HepG2 (cell line): ENCODE measurements at regions not wholly inside any gene's neighbourhood (a gene's known extent, or its start where the extent isn't known, plus 50 kb on each side); places are given as distances from the start of the nearest gene placed in this dataset.

Experiments used
- ATAC-seq: fragments of 200-7000 bp; cut with Tn5 transposase; 3 replicates; pipeline ENCODE4 v1.9.1; 2020; ENCODE audit warnings: mild to moderate bottlenecking, moderate library complexity
- BruUV-seq: library from RNA; stranded (reverse); fragments of 400-500 nt; replicated peaks from 2 replicates; lab custom pipeline; 2021; lab: Mats Ljungman, UMichigan
- CTCF ChIA-PET: fragments of 300-600 bp; formaldehyde crosslinking; extraction: SDS; loops from one replicate; lab custom pipeline; 2021; ENCODE audit warnings: low total read pairs, inconsistent platforms, low intra/inter-chr PET ratio; lab: Yijun Ruan, JAX
- POLR2A ChIA-PET: fragments of 350-600 bp; sonication (Branson Sonifier 250); formaldehyde crosslinking; loops from one replicate; lab custom pipeline; 2020; ENCODE audit warnings: antibody characterized with exemption, inconsistent platforms; lab: Yijun Ruan, JAX
- DNase-seq: peaks from one replicate; pipeline ENCODE4 v3.0.0-alpha.2; 2015; ENCODE audit warnings: low spot score
- FAIRE-seq: peaks from 3 replicates; lab custom pipeline; 2011; peaks lifted over from hg19 to GRCh38; lab: Jason Lieb, UNC
- H2AFZ ChIP-seq: one replicate; pipeline ENCODE4 v1.6.1; 2011; ENCODE audit warnings: low read length, inconsistent platforms
- H3K27ac ChIP-seq: fragments of 300-600 bp; 3 replicates; pipeline ENCODE4 v1.8.0; 2011; ENCODE audit warnings: mixed run types, mild to moderate bottlenecking, mixed read lengths, low read length, inconsistent platforms; ENCODE audit not compliant: insufficient read depth; ENCODE audit errors: extremely low read length
- H3K27me3 ChIP-seq, 2 experiments: fragments of 200-600 bp in 1 of 2; 2 replicates in 1 of 2; 3 replicates in 1 of 2; pipeline versions ENCODE4 v1.6.0 to v1.8.0; 2011; ENCODE audit warnings: low read length in 2 of 2, mild to moderate bottlenecking in 2 of 2, moderate library complexity in 2 of 2, inconsistent platforms in 1 of 2; ENCODE audit not compliant: insufficient read depth in 2 of 2, control insufficient read depth in 1 of 2
- H3K36me3 ChIP-seq, 2 experiments: fragments of 200-600 bp in 1 of 2; replicated peaks in 1 of 2; 2 replicates in 1 of 2; 3 replicates in 1 of 2; pipeline versions ENCODE4 v1.5.1 to v1.8.0; 2011; ENCODE audit warnings: low read length in 2 of 2, inconsistent platforms in 1 of 2; ENCODE audit not compliant: insufficient read depth in 2 of 2, control insufficient read depth in 1 of 2
- H3K4me1 ChIP-seq: 2 replicates; pipeline ENCODE4 v1.5.1; 2012; ENCODE audit warnings: low read length, inconsistent platforms; ENCODE audit not compliant: insufficient read depth
- H3K4me2 ChIP-seq: 2 replicates; pipeline ENCODE4 v1.6.0; 2011; ENCODE audit warnings: low read depth, low read length, inconsistent platforms
- H3K4me3 ChIP-seq, 3 experiments: fragments of 200-600 bp in 1 of 3; sonication (generic), shearing (Covaris generic) in 1 of 3; replicated peaks in 1 of 3; 2 replicates each; pipeline ENCODE4 v1.5.1; 2011 to 2016; ENCODE audit warnings: low read length in 3 of 3, inconsistent platforms in 2 of 3, low read depth in 2 of 3, mild to moderate bottlenecking in 2 of 3, control low read depth in 1 of 3, mixed read lengths in 1 of 3; ENCODE audit not compliant: insufficient read depth in 1 of 3
- H3K79me2 ChIP-seq: one replicate; pipeline ENCODE4 v1.6.1; 2011; ENCODE audit warnings: low read length, inconsistent platforms; ENCODE audit not compliant: insufficient read depth
- H3K9ac ChIP-seq: 2 replicates; pipeline ENCODE4 v1.6.0; 2011; ENCODE audit warnings: mild to moderate bottlenecking, low read depth, low read length, inconsistent platforms; ENCODE audit not compliant: insufficient read depth
- H3K9me3 ChIP-seq: 2 replicates; pipeline ENCODE4 v1.5.1; 2012; ENCODE audit warnings: mild to moderate bottlenecking, low read length
- H4K20me1 ChIP-seq: 2 replicates; pipeline ENCODE4 v1.6.0; 2011; ENCODE audit warnings: inconsistent platforms, mild to moderate bottlenecking, low read length, moderate library complexity; ENCODE audit not compliant: insufficient read depth
- E2F2 ChIP-seq: sonication (generic); formaldehyde crosslinking; IDR thresholded peaks from 2 replicates; pipeline ENCODE4 v1.4.0; 2020; ENCODE audit warnings: missing genetic modification reagents, borderline replicate concordance
- HHEX ChIP-seq: IDR thresholded peaks from 2 replicates; pipeline ENCODE4 v1.6.1; 2016; ENCODE audit warnings: control low read depth
- HOXA5 ChIP-seq: sonication (generic); formaldehyde crosslinking; IDR thresholded peaks from 2 replicates; pipeline ENCODE4 v1.4.0; 2020; ENCODE audit warnings: missing genetic modification reagents
- NR2C2 ChIP-seq: sonication (generic); formaldehyde crosslinking; IDR thresholded peaks from 2 replicates; pipeline ENCODE4 v1.4.0; 2020; ENCODE audit warnings: missing genetic modification reagents, mild to moderate bottlenecking, moderate library complexity, borderline replicate concordance
- RORA ChIP-seq: sonication (generic); formaldehyde crosslinking; IDR thresholded peaks from 2 replicates; pipeline ENCODE4 v1.5.0; 2020; ENCODE audit warnings: mild to moderate bottlenecking, missing genetic modification reagents, moderate library complexity
- TEAD2 ChIP-seq: sonication (generic); formaldehyde crosslinking; IDR thresholded peaks from 2 replicates; pipeline ENCODE4 v1.9.0; 2021; ENCODE audit warnings: missing genetic modification reagents
- THAP11 ChIP-seq: IDR thresholded peaks from 2 replicates; pipeline ENCODE4 v1.6.1; 2016; ENCODE audit warnings: missing biosample characterization, missing genetic modification reagents
- ZFP91 ChIP-seq: sonication (generic); formaldehyde crosslinking; IDR thresholded peaks from 2 replicates; pipeline ENCODE4 v1.9.0; 2022; ENCODE audit warnings: missing genetic modification reagents, mild to moderate bottlenecking, borderline replicate concordance
- ZNF318 ChIP-seq: sonication (generic); formaldehyde crosslinking; IDR thresholded peaks from 2 replicates; pipeline ENCODE4 v1.4.0; 2020; ENCODE audit warnings: mild to moderate bottlenecking, missing genetic modification reagents
- ZNF33B ChIP-seq: sonication (generic); formaldehyde crosslinking; IDR thresholded peaks from 2 replicates; pipeline ENCODE4 v1.5.1; 2020; ENCODE audit warnings: mild to moderate bottlenecking, missing genetic modification reagents
- ZNF549 ChIP-seq: sonication (generic); formaldehyde crosslinking; IDR thresholded peaks from 2 replicates; pipeline ENCODE4 v1.5.0; 2020; ENCODE audit warnings: missing genetic modification reagents
- ZNF766 ChIP-seq: sonication (generic); formaldehyde crosslinking; IDR thresholded peaks from 2 replicates; pipeline ENCODE4 v1.5.0; 2020; ENCODE audit warnings: missing genetic modification reagents, borderline replicate concordance
- ZNF781 ChIP-seq: sonication (generic); formaldehyde crosslinking; IDR thresholded peaks from 2 replicates; pipeline ENCODE4 v1.5.1; 2020; ENCODE audit warnings: borderline replicate concordance, mild to moderate bottlenecking, missing genetic modification reagents; ENCODE audit errors: not compliant biosample characterization
- WGBS: methylation state at CpG from one replicate; pipeline ENCODE4 v1.1.6; 2017; ENCODE audit warnings: low lambda C conversion rate; 5-methylcytosine and 5-hydroxymethylcytosine counted together
- in situ Hi-C: cut with HindIII; loops from 2 replicates; pipeline ENCODE4 v1.10.0; 2017; ENCODE audit warnings: low pct_unique_long_range_greater_than_20kb; ENCODE audit not compliant: extremely low pct_ligation_motif_present
- intact Hi-C: fragments of 100-400 bp; cut with micrococcal nuclease; formaldehyde crosslinking; loops from one replicate; pipeline ENCODE4 v1.10.0; 2022; ENCODE audit not compliant: unreplicated experiment

GRCh38 chr11:90874986-90875385 lies 652.1 kb upstream of the CHORDC1 start:
- no peak for TF ChIP-seq ZNF318
- TF ChIP-seq THAP11 (CRISPR knock-in tag) = no peak
- no peak for TF ChIP-seq TEAD2 (CRISPR knock-in tag)
- no peak for TF ChIP-seq ZNF781 (CRISPR knock-in tag)
- no peak for TF ChIP-seq ZNF33B (CRISPR knock-in tag)
- no peak for TF ChIP-seq E2F2 (CRISPR knock-in tag)
- TF ChIP-seq HHEX (CRISPR knock-in tag) = no peak
- TF ChIP-seq HOXA5 (CRISPR knock-in tag) = no peak
- no peak for TF ChIP-seq NR2C2 (CRISPR knock-in tag)
- TF ChIP-seq RORA = no peak
- TF ChIP-seq ZFP91 = no peak
- no peak for TF ChIP-seq ZNF766 (CRISPR knock-in tag)
- TF ChIP-seq ZNF549 (CRISPR knock-in tag) = no peak
- ChIA-PET POLR2A (no interaction called here), CTCF (no interaction called here)
- intact Hi-C loops (no loop called here), in situ Hi-C loops (no loop called here)
- no peak overlapping the region for H3K4me2 ChIP-seq
- no peaks in the 10 kb centered on the region for H3K9me3 ChIP-seq
- H3K9ac ChIP-seq = no peak overlapping the region
- H4K20me1 ChIP-seq = no peaks in the 10 kb centered on the region
- H3K36me3 ChIP-seq = no peaks in the 10 kb centered on the region
- no peaks in the 10 kb centered on the region for H3K79me2 ChIP-seq
- FAIRE-seq (no peak), ATAC-seq (no peak), DNase-seq (no peak)
- H3K27ac ChIP-seq = no peak overlapping the region
- no peak overlapping the region for H3K4me3 ChIP-seq
- WGBS = 14% methylated on average over 1 of the region's 1 CpG
- H3K4me1 ChIP-seq = no peaks in the 10 kb centered on the region
- BruUV-seq = no TSS peak
- no peak overlapping the region for H2AFZ ChIP-seq
- no peaks in the 10 kb centered on the region for H3K27me3 ChIP-seq
